ENCODE measurements at regions not wholly inside any gene's neighbourhood (a gene's known extent, or its start where the extent isn't known, plus 50 kb on each side); places are given as distances from the start of the nearest gene placed in this dataset.
"Not testable (repeated sequence)": the region's sequence is repeated elsewhere in the genome, so short reads cannot be mapped to it uniquely, and the experiment has no call there.

DNA sequence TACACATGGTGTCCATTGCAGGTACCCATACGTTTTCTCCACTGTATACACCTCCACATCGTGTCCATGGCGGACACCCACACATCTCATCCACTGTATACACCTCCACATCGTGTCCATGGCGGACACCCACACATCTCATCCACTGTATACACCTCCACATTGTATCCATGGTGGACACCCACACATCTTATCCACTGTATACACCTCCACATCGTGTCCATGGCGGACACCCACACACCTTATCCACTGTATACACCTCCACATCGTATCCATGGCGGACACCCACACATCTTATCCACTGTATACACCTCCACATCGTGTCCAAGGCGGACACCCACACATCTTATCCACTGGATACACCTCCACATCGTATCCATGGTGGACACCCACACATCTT lies 50.4 kb upstream of the TTC34 start:
- H3K36me3 ChIP-seq (replicated peaks in 1 of 2; ENCODE audit: insufficient read depth in 1 of 2, low read depth in 2 of 2); ATAC-seq; DNase-seq; H3K27ac ChIP-seq; intact Hi-C loops (cut with DNase I); H3K4me1 ChIP-seq; H3K4me3 ChIP-seq; H3K9me3 ChIP-seq; H3K27me3 ChIP-seq: not testable (repeated sequence)
- 65 to 71% methylated on average over 12 of the region's 12 CpGs for WGBS, 2 donors

DNA sequence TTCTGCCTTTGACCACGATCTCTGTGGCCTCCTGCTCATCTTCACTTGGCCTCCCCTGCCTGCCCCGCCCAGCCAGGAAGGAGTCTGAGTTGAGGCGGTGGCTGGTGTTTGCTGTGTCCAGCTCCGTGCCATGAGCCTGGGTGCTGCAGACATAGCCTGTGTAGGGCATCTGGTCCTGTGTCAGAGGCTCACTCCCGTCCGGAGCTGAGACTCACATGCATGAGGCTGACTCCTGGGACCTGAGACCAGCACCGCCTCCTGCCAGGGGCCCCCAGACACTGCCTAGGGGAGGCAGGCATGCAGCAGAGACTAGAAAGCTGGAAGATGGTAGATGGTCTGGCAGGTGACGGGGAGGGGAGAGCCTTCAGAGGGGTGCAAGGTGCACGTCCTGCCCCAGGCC lies 52.2 kb upstream of the TTC34 start:
- no peak overlapping the region for H3K4me3 ChIP-seq
- ATAC-seq (no peak), DNase-seq (no peak)
- no peaks in the 10 kb centered on the region for H3K27me3 ChIP-seq
- TF ChIP-seq, protein P1, sequence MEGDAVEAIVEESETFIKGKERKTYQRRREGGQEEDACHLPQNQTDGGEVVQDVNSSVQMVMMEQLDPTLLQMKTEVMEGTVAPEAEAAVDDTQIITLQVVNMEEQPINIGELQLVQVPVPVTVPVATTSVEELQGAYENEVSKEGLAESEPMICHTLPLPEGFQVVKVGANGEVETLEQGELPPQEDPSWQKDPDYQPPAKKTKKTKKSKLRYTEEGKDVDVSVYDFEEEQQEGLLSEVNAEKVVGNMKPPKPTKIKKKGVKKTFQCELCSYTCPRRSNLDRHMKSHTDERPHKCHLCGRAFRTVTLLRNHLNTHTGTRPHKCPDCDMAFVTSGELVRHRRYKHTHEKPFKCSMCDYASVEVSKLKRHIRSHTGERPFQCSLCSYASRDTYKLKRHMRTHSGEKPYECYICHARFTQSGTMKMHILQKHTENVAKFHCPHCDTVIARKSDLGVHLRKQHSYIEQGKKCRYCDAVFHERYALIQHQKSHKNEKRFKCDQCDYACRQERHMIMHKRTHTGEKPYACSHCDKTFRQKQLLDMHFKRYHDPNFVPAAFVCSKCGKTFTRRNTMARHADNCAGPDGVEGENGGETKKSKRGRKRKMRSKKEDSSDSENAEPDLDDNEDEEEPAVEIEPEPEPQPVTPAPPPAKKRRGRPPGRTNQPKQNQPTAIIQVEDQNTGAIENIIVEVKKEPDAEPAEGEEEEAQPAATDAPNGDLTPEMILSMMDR (IDR thresholded peaks at IDR 0.05), result no peak
- no peak for TF ChIP-seq POLR2A (IDR thresholded peaks at IDR 0.05)
- no peaks in the 10 kb centered on the region for H3K36me3 ChIP-seq (replicated peaks in 1 of 2; ENCODE audit: insufficient read depth in 1 of 2, low read depth in 2 of 2)
- 47 to 62% methylated on average over 9 of the region's 9 CpGs for WGBS, 2 donors
- no peaks in the 10 kb centered on the region for H3K4me1 ChIP-seq
- H3K9me3 ChIP-seq, result no peaks in the 10 kb centered on the region
- H3K27ac ChIP-seq, result no peak overlapping the region
- intact Hi-C loops (cut with DNase I), result no loop called here

DNA sequence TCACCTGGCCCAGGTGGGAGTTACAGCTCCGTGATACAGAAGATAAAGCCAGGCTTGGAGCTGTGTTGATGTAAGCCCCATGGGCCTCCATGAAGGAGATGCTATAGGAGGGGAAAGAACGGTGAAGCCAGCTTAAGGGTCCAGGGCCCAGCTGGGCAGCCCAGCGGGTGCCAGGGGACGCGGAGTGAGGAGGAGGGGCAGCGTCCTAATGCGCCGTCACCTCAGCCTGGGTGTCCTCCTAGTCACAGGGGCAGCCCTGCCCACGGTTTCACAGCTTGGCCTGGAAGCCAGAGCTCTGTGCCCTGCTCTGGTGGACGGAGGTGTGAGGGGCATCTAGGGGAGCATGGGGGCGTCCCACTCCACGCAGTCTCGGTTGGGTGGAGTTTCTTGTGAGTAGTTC lies 52.7 kb upstream of the TTC34 start:
- WGBS, 2 donors, result 65 to 71% methylated on average over 11 to 13 of the region's 13 CpGs
- Histone ChIP-seq H3K4me3 (no peak overlapping the region), H3K27me3 (no peaks in the 10 kb centered on the region), H3K4me1 (no peaks in the 10 kb centered on the region), H3K9me3 (no peaks in the 10 kb centered on the region), H3K36me3 (replicated peaks in 1 of 2; ENCODE audit: insufficient read depth in 1 of 2, low read depth in 2 of 2) (no peaks in the 10 kb centered on the region), H3K27ac (no peak overlapping the region)
- ATAC-seq, result no peak
- no peak for DNase-seq
- TF ChIP-seq, protein P1 (IDR thresholded peaks at IDR 0.05), result no peak
- no peak for TF ChIP-seq POLR2A (IDR thresholded peaks at IDR 0.05)
- intact Hi-C loops (cut with DNase I), result no loop called here

DNA sequence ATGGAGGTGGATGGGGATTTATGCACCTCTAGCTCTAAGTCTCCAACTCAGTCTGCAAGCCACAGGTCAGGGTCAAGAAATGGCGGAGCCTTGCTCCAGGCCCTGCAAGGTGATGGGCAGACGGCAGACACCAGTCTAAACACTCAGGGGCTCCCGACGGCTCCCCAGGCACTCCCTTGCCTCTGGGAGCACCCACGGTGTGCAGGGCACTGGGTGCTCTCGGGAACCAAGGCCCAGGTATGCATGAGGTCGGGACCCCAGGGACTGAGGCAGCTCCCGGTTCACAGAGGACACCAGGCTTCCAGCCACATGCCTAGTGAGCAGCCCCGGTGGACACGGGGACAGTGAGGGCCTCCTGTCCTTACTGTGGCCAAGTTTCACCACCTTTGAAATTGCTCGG lies 53.1 kb upstream of the TTC34 start:
- intact Hi-C loops (cut with DNase I), result no loop called here
- Histone ChIP-seq H3K27ac (no peak overlapping the region), H3K4me3 (no peak overlapping the region), H3K9me3 (no peaks in the 10 kb centered on the region), H3K4me1 (no peaks in the 10 kb centered on the region), H3K27me3 (no peaks in the 10 kb centered on the region), H3K36me3 (replicated peaks in 1 of 2; ENCODE audit: insufficient read depth in 1 of 2, low read depth in 2 of 2) (no peaks in the 10 kb centered on the region)
- DNase-seq (no peak), ATAC-seq (no peak)
- no peak for TF ChIP-seq POLR2A (IDR thresholded peaks at IDR 0.05)
- TF ChIP-seq, protein P1 (IDR thresholded peaks at IDR 0.05), result no peak
- WGBS, 2 donors, result 56% methylated on average over 6 to 11 of the region's 11 CpGs

DNA sequence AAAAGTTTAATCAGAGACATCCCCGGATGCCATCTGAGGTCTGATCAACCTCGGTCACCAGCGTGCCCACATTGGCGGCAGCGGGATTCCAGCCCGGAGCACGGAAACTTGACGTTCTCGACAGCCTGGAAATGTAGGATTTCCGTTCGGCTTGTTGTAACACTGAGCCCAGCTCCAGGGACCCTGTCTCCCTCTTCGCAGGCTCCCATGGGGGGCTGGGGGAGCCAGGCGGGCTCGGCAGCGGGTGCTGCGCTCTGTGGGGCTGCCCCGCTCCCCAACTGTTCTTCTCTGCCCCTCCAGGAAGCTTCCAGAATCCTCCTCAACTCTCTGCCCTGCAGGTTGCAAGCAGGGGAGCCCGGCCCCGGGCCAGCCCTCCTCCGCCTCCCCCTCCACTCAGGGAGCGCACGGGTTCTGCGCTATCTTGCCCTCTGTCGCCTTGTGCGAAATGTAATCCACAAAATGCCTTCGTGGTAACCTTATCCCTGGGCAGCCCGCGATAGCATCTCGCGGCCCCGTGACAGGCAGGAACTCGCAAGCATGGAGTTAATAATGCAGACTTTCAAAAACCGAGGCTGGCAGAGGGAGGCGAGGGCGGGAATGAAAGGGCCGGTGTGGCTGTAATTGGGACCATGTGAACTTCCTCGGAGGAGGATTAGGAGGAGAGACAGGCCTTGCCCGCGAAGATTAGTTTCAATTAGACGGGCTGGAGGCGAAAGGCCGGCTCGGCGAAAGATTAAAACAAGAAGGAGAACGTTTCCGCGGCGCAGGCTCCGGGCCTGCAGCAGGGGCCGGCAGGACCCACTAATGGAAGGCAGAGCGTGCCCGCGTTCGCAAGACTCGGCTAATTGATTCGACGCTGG lies 53.9 kb upstream of the TTC34 start:
- 68 to 69% methylated on average over 49 to 57 of the region's 57 CpGs for WGBS, 2 donors
- Histone ChIP-seq H3K4me3 (no peak overlapping the region), H3K9me3 (no peaks in the 10 kb centered on the region), H3K27me3 (no peaks in the 10 kb centered on the region), H3K27ac (no peak overlapping the region), H3K4me1 (no peaks in the 10 kb centered on the region), H3K36me3 (replicated peaks in 1 of 2; ENCODE audit: insufficient read depth in 1 of 2, low read depth in 2 of 2) (no peaks in the 10 kb centered on the region)
- TF ChIP-seq POLR2A (IDR thresholded peaks at IDR 0.05), result no peak
- TF ChIP-seq, protein P1 (IDR thresholded peaks at IDR 0.05), result no peak
- no peak for ATAC-seq
- intact Hi-C loops (cut with DNase I), result no loop called here
- no peak for DNase-seq

All from body of pancreas (tissue), 4 donors.